ENCODE measurements at regions not wholly inside any gene's neighbourhood (a gene's known extent, or its start where the extent isn't known, plus 50 kb on each side); places are given as distances from the start of the nearest gene placed in this dataset.

DNA sequence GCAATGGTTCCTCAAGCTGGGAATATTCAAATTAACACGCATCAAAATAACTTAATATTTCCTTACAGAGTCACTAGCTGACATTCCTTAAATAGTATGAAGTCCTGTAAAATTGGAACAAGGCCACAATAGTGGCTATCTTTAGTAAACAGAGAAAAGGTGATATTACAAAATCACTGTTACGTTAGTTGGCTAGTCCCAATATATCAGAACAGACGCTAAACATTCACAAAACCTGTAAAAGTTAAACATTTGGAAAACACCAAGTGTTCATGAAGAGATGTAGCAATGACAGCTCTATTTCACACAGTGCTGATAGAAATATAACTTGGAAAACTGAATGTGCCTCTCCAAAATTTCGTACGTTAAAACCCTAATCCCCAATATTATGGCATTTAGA, 61.0 kb upstream of the FAM47C start:
- Histone ChIP-seq H3K9me3 (ENCODE audit: control insufficient read depth, low read depth, low read length) (no peaks in the 10 kb centered on the region), H3K4me1 (ENCODE audit: control insufficient read depth, extremely low read depth, insufficient read depth, low read length) (no peaks in the 10 kb centered on the region), H3K9ac (ENCODE audit: control insufficient read depth, extremely low read depth, insufficient read depth, low read length) (no peak overlapping the region), H3K27me3 (ENCODE audit: control insufficient read depth, extremely low read depth, insufficient read depth, low read length) (no peaks in the 10 kb centered on the region), H2AFZ (ENCODE audit: control insufficient read depth, low read length) (no peak overlapping the region), H3K79me2 (ENCODE audit: control insufficient read depth, insufficient read depth, low read length) (no peaks in the 10 kb centered on the region), H3K36me3 (ENCODE audit: control insufficient read depth in 2 of 2, extremely low read depth in 1 of 2, insufficient read depth in 2 of 2, low read length in 2 of 2) (no peaks in the 10 kb centered on the region), H4K20me1 (ENCODE audit: control insufficient read depth, extremely low read depth, insufficient read depth, low read length) (no peaks in the 10 kb centered on the region), H3K4me3 (ENCODE audit: control insufficient read depth in 2 of 3, extremely low read depth in 1 of 3, insufficient read depth in 2 of 3, low read depth in 1 of 3, low read length in 3 of 3) (no peak overlapping the region), H3K27ac (ENCODE audit: control insufficient read depth, insufficient read depth, low read length) (no peak overlapping the region), H3K4me2 (ENCODE audit: control insufficient read depth, extremely low read depth, insufficient read depth, low read depth, low read length) (no peak overlapping the region), H3K9me1 (ENCODE audit: control insufficient read depth, extremely low read depth, insufficient read depth, low read length) (no peaks in the 10 kb centered on the region)
- FAIRE-seq (no peak), DNase-seq (ENCODE audit: low read depth, low spot score) (no peak)
- TF ChIP-seq CTCF (optimal IDR thresholded peaks at IDR 0.05 in 1 of 3, IDR thresholded peaks at IDR 0.05 in 1 of 3, conservative IDR thresholded peaks at IDR 0.05 in 1 of 3; ENCODE audit: extremely low read depth in 1 of 3, insufficient read depth in 2 of 3, low read length in 3 of 3): no peak
- no peak for TF ChIP-seq EZH2 (IDR thresholded peaks at IDR 0.05; ENCODE audit: low read length)
- dilution Hi-C loops (cut with MboI; ENCODE audit: extremely low pct_ligation_motif_present, low sequenced_read_pairs): no loop called here

- H3K36me3 ChIP-seq (ENCODE audit: control insufficient read depth in 2 of 2, extremely low read depth in 1 of 2, insufficient read depth in 2 of 2, low read length in 2 of 2): no peaks in the 10 kb centered on the region
- H3K79me2 ChIP-seq (ENCODE audit: control insufficient read depth, insufficient read depth, low read length): no peaks in the 10 kb centered on the region
- dilution Hi-C loops (cut with MboI; ENCODE audit: extremely low pct_ligation_motif_present, low sequenced_read_pairs): no loop called here
- H3K4me3 ChIP-seq (ENCODE audit: control insufficient read depth in 2 of 3, extremely low read depth in 1 of 3, insufficient read depth in 2 of 3, low read depth in 1 of 3, low read length in 3 of 3): no peak overlapping the region
- no peak for FAIRE-seq
- no peaks in the 10 kb centered on the region for H3K9me1 ChIP-seq (ENCODE audit: control insufficient read depth, extremely low read depth, insufficient read depth, low read length)
- H3K27me3 ChIP-seq (ENCODE audit: control insufficient read depth, extremely low read depth, insufficient read depth, low read length): no peaks in the 10 kb centered on the region
- no peak overlapping the region for H3K27ac ChIP-seq (ENCODE audit: control insufficient read depth, insufficient read depth, low read length)
- DNase-seq (ENCODE audit: low read depth, low spot score): no peak
- H2AFZ ChIP-seq (ENCODE audit: control insufficient read depth, low read length): no peak overlapping the region
- no peaks in the 10 kb centered on the region for H3K9me3 ChIP-seq (ENCODE audit: control insufficient read depth, low read depth, low read length)
- H3K9ac ChIP-seq (ENCODE audit: control insufficient read depth, extremely low read depth, insufficient read depth, low read length): no peak overlapping the region
- H4K20me1 ChIP-seq (ENCODE audit: control insufficient read depth, extremely low read depth, insufficient read depth, low read length): no peaks in the 10 kb centered on the region
- H3K4me2 ChIP-seq (ENCODE audit: control insufficient read depth, extremely low read depth, insufficient read depth, low read depth, low read length): no peak overlapping the region
- no peaks in the 10 kb centered on the region for H3K4me1 ChIP-seq (ENCODE audit: control insufficient read depth, extremely low read depth, insufficient read depth, low read length)
- TF ChIP-seq CTCF (optimal IDR thresholded peaks at IDR 0.05 in 1 of 3, IDR thresholded peaks at IDR 0.05 in 1 of 3, conservative IDR thresholded peaks at IDR 0.05 in 1 of 3; ENCODE audit: extremely low read depth in 1 of 3, insufficient read depth in 2 of 3, low read length in 3 of 3) (no peak), EZH2 (IDR thresholded peaks at IDR 0.05; ENCODE audit: low read length) (no peak)
Measured at GRCh38 chrX:36950495-36951253, 57.5 kb upstream of the FAM47C start.
